Dendritic cell treated with granulocyte-macrophage colony-stimulating factor and Interleukin-4, amounts not matched to agents 40 ng/mL and 50 ng/mL, for 4 days (primary cell): ENCODE measurements at regions not wholly inside any gene's neighbourhood (a gene's known extent, or its start where the extent isn't known, plus 50 kb on each side); places are given as distances from the start of the nearest gene placed in this dataset.

Source experiments
- H3K27ac Mint-ChIP-seq: one replicate; pipeline ENCODE4 v1.8.0; 2022; ENCODE audit warnings: mild to moderate bottlenecking, mixed read lengths
- H3K27me3 Mint-ChIP-seq: one replicate; pipeline ENCODE4 v1.8.0; 2022; ENCODE audit warnings: mild to moderate bottlenecking, mixed read lengths
- H3K36me3 Mint-ChIP-seq: one replicate; pipeline ENCODE4 v1.8.0; 2022; ENCODE audit warnings: low read depth, mixed read lengths
- H3K4me1 Mint-ChIP-seq: one replicate; pipeline ENCODE4 v1.8.0; 2022; ENCODE audit warnings: low read depth, mixed read lengths
- H3K4me3 Mint-ChIP-seq: one replicate; pipeline ENCODE4 v1.8.0; 2022; ENCODE audit warnings: mild to moderate bottlenecking, moderate library complexity, mixed read lengths
- H3K9me3 Mint-ChIP-seq: one replicate; pipeline ENCODE4 v1.8.0; 2022; ENCODE audit warnings: mixed read lengths
- intact Hi-C: fragments of 100-400 bp; cut with micrococcal nuclease; formaldehyde crosslinking; loops from one replicate; pipeline ENCODE4 v1.15.0; 2022

DNA sequence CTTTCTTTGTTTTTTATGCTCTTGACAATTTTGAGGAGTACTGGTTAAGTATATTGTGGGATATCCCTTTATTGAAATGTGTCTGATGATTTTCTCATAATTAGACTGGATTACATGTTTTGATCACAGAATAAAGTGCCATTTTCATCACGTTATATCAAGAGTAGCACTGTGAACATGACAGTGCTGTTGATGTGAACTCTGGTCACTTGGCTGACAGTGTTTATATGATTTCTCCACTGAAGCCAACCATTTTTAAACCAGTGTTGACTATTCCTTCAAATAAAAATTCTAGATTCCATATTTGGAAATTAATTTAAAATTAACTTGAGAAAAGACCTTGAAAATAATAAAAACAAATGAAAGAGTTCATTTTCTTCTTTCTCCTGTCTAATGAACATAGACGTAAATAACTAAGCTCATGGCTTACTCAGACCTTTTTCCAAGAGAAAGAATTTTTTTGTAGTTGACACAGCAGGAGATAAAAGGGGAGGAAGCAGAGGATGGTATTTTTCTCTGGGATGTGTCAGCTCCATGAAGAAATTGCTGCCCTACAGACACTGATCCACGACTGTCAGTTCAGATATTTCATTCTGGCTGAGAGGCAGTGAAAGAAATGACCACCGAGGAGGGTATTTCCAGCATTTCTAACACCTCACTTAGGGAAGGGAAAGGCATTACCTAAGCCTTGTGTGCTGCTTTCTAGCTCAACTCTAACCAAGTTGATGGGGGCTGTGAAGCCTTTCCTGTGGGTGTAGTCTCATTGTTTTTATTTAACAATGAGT is 150.9 kb upstream of the ANK2 start:
- no peaks in the 10 kb centered on the region for H3K27me3 Mint-ChIP-seq

DNA sequence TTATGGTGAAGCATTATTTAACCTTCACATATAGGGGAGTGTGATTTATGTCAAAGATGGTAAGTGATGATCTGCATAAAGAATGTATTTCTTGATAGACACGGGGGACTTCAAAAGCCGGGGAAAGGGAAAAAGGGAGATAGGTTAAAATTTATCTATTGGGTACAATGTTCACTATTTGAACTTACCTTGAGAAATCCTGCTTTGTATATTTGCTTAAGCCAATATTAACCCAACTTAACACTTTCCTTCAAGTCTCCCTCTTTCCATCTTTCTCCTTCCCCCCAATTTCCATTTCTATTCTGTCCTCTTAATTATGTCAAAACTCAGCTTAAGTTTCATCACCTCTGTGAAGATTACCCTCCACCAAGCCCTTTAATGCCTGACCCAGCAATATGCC is 149.0 kb upstream of the ANK2 start:
- Mint-ChIP-seq H3K27ac (no peak overlapping the region), H3K4me3 (no peak overlapping the region), H3K27me3 (no peaks in the 10 kb centered on the region), H3K36me3 (no peaks in the 10 kb centered on the region), H3K4me1 (no peaks in the 10 kb centered on the region), H3K9me3 (no peaks in the 10 kb centered on the region)
- intact Hi-C loops: no loop called here

More for the DNA sequence above, 150.9 kb upstream of the ANK2 start:
- Mint-ChIP-seq H3K4me1 (no peaks in the 10 kb centered on the region), H3K9me3 (no peaks in the 10 kb centered on the region), H3K36me3 (no peaks in the 10 kb centered on the region), H3K4me3 (no peak overlapping the region), H3K27ac (no peak overlapping the region)
- intact Hi-C loops: no loop called here

DNA sequence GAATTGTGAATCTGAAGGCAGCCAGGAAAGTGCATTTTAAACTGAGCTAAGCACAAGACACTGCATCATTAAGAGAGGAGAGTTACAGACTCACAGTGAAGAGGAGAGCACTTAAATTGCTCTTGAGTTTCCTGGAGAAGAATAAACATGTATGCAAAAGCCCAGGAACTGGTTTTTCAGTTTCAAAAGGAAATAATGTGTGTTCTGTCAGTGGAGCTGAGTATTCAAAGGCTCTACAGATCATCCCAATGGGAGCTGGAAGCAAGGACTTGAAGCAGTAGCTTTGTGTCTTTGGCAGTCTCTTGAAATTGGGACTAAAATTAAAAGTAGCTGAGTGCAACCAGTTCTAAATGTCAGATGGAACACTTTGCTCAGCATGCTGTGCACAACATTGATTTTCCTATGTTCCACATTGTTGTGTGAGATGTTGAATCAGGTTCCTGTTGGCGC is 147.5 kb upstream of the ANK2 start:
- Mint-ChIP-seq H3K27ac (no peak overlapping the region), H3K4me3 (no peak overlapping the region), H3K27me3 (no peaks in the 10 kb centered on the region), H3K9me3 (no peaks in the 10 kb centered on the region), H3K36me3 (no peaks in the 10 kb centered on the region), H3K4me1 (no peaks in the 10 kb centered on the region)
- intact Hi-C loops: no loop called here

DNA sequence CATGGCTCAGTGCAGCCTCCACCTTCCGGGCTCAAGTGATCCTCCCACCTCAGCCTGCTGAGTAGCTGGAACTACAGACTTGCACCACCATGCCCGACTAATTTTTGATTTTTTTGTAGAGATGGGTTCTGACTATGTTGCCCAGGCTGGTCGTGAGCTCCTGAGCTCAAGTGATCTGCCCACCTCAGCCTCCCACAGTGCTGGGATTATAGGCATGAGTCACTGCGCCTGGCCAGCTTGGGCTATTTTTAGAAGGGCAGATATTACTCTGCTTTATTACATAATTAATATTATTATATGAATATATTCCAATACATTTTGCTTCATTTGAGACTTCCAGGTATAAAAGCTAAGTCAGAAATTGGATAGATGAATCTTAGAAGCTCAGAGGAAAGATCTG is 143.7 kb upstream of the ANK2 start:
- no peaks in the 10 kb centered on the region for H3K9me3 Mint-ChIP-seq
- intact Hi-C loops: no loop called here
- H3K36me3 Mint-ChIP-seq: no peaks in the 10 kb centered on the region
- H3K27ac Mint-ChIP-seq: no peak overlapping the region
- no peaks in the 10 kb centered on the region for H3K4me1 Mint-ChIP-seq
- no peak overlapping the region for H3K4me3 Mint-ChIP-seq
- H3K27me3 Mint-ChIP-seq: no peaks in the 10 kb centered on the region

DNA sequence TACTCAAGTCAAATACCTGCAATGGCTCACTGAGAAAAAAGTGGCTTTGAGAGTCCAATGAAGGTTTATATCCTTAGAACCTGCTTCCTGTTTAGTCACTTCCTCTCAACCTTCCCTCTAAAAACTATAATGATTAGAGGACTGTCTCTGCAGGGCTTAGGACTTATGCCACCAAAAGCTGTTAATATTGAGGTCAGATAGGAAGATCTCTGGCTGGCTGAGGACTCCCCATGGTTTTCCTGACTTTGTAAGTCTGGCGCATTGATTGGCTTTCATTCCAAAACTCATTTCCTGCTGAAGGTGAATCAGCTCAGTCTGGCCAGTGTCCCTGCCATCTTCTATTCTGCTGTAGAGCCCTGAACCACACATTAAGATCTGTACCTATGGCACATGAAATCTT is 140.9 kb upstream of the ANK2 start:
- no peak overlapping the region for H3K27ac Mint-ChIP-seq
- no peaks in the 10 kb centered on the region for H3K36me3 Mint-ChIP-seq
- intact Hi-C loops: no loop called here
- H3K4me1 Mint-ChIP-seq: no peaks in the 10 kb centered on the region
- no peaks in the 10 kb centered on the region for H3K9me3 Mint-ChIP-seq
- H3K4me3 Mint-ChIP-seq: no peak overlapping the region
- no peaks in the 10 kb centered on the region for H3K27me3 Mint-ChIP-seq

DNA sequence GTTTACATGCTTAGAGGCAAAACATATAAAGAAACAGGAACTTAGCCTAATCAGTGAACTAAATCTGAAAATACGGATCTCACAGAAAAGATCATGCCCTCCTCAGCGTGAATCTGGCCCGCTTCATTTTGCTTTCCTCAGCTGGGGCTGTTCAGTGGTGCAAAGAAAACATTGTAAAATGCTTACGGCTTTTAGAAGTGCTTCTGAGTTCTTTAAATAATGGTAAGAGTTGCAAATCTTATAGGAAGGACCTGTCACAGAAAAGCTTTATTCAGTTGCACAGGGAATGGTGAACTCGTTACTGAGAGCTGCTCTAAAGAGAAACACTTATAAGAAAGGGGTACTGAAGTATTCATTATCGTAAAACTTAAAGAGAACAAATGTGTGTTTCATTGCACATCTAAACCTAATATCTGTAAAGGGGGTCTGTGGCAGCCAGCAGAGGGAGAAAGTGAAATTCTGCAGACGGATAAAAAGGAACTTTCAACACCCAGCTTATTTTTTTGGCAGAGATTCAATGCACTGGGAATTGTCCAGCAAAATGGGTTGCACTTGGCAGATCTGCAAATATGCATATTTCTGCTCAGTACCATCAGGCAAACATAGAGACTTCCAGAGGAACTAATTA is 139.2 kb upstream of the ANK2 start:
- H3K36me3 Mint-ChIP-seq: no peaks in the 10 kb centered on the region
- H3K4me1 Mint-ChIP-seq: no peaks in the 10 kb centered on the region
- intact Hi-C loops: no loop called here
- no peak overlapping the region for H3K27ac Mint-ChIP-seq
- H3K27me3 Mint-ChIP-seq: no peaks in the 10 kb centered on the region
- H3K9me3 Mint-ChIP-seq: no peaks in the 10 kb centered on the region
- no peak overlapping the region for H3K4me3 Mint-ChIP-seq

DNA sequence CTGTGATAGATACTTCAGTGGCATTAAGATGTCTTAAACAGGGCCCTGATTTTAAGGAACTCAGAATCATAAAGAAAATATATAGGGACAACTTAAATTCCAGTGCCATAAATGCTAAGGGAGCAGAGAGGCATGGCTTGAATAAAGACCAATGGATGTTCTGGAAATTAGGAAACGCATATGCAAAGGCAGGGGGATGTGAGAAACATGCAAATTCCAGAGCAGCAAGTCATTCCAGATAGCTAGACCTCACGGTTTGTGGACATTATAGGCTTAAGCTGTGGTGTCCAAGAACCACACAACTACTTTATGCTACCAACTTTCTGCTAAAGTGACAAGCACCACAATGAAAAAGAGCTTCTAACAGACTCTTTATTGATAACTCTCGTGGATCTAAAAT is 132.6 kb upstream of the ANK2 start:
- H3K4me1 Mint-ChIP-seq: no peaks in the 10 kb centered on the region
- intact Hi-C loops: no loop called here
- H3K27ac Mint-ChIP-seq: no peak overlapping the region
- H3K4me3 Mint-ChIP-seq: no peak overlapping the region
- no peaks in the 10 kb centered on the region for H3K9me3 Mint-ChIP-seq
- no peaks in the 10 kb centered on the region for H3K36me3 Mint-ChIP-seq
- H3K27me3 Mint-ChIP-seq: no peaks in the 10 kb centered on the region

DNA sequence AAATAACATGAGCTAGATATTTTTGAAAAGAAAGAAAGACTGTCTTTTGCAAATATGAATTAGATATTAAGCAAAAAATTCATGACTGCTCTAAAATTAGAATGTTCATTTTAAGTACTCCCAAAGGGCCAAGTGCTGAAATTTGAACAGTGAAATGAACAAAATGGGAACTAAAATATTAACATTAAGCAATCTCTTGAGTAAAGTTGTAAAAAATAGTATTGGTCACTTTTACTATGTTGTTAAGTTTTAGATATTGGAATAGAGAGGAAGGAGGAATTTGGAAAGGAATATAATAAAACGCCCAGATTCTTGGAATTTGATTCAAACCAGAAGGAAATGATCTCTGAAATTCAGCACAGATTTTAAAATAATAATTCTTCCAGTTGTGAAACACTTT is 125.9 kb upstream of the ANK2 start:
- Mint-ChIP-seq H3K4me1 (no peaks in the 10 kb centered on the region), H3K4me3 (no peak overlapping the region), H3K27me3 (no peaks in the 10 kb centered on the region), H3K27ac (no peak overlapping the region), H3K36me3 (no peaks in the 10 kb centered on the region), H3K9me3 (no peaks in the 10 kb centered on the region)
- intact Hi-C loops: no loop called here

DNA sequence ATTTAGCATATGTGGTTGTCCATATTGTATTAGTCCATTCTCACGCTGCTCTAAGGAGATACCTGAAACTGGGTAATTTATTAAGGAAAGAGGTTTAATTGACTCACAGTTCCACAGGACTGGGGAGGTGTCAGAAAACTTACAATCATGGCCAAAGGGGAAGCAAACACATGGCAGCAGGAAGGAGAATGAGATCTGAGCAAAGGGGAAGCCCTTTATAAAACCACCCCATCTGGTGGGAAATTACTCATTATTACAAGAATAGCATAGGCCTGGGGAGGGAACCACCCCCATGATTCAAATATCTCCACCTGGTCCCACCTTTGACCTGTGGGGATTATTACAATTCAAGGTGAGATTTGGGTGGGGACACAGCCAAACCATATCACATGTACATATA is 122.6 kb upstream of the ANK2 start:
- H3K4me1 Mint-ChIP-seq: no peaks in the 10 kb centered on the region
- no peak overlapping the region for H3K27ac Mint-ChIP-seq
- H3K27me3 Mint-ChIP-seq: no peaks in the 10 kb centered on the region
- no peak overlapping the region for H3K4me3 Mint-ChIP-seq
- intact Hi-C loops: no loop called here
- no peaks in the 10 kb centered on the region for H3K36me3 Mint-ChIP-seq
- no peaks in the 10 kb centered on the region for H3K9me3 Mint-ChIP-seq

DNA sequence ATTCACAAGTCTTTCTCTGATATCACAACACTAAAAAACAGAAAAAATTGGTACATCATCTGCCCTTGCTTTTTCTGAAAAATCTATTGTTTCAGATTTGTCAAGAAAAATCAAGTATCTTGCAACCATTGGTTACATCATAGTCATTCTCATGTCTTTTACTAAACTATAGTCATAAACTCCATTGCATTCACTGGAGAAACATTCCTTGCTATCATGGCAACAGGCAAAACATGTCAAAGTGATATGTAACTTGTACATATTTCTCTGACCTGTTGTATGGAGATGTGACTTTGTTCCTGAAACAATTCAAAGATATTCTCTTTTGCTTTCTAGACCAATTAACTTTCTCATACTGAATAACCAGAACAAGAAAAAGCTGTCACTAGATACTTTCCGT is 121.9 kb upstream of the ANK2 start:
- H3K4me3 Mint-ChIP-seq: no peak overlapping the region

DNA sequence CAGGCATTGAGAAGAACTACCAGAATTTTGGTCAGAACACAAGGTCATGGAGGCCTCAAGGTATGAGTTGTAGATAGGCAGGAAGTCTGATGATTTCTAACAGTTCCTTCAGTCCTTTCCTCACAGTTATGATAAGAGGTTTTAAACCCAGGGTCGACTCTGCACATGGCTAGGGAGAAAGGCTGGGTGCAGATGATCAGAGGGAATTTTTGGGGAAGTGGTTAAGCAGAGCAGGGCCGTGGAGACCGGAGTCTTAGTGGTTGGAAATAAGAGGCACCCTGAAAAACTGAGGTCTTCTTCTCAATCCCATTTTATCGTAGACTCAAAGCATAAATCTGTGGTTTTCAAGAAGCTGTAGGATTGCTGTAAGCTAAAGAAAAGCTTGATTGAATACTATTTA is 118.5 kb upstream of the ANK2 start:
- intact Hi-C loops: loop anchor here (10.0 kb wide), 1 partner anchor 306 kb away; no protein-coding TSS in a partner anchor
- no peaks in the 10 kb centered on the region for H3K9me3 Mint-ChIP-seq
- H3K4me1 Mint-ChIP-seq: no peaks in the 10 kb centered on the region
- H3K36me3 Mint-ChIP-seq: no peaks in the 10 kb centered on the region
- H3K27me3 Mint-ChIP-seq: no peaks in the 10 kb centered on the region
- H3K27ac Mint-ChIP-seq: no peak overlapping the region
- no peak overlapping the region for H3K4me3 Mint-ChIP-seq

More for the DNA sequence above, 121.9 kb upstream of the ANK2 start:
- no peak overlapping the region for H3K27ac Mint-ChIP-seq
- H3K36me3 Mint-ChIP-seq: no peaks in the 10 kb centered on the region
- no peaks in the 10 kb centered on the region for H3K4me1 Mint-ChIP-seq
- intact Hi-C loops: no loop called here
- H3K9me3 Mint-ChIP-seq: no peaks in the 10 kb centered on the region
- H3K27me3 Mint-ChIP-seq: no peaks in the 10 kb centered on the region

DNA sequence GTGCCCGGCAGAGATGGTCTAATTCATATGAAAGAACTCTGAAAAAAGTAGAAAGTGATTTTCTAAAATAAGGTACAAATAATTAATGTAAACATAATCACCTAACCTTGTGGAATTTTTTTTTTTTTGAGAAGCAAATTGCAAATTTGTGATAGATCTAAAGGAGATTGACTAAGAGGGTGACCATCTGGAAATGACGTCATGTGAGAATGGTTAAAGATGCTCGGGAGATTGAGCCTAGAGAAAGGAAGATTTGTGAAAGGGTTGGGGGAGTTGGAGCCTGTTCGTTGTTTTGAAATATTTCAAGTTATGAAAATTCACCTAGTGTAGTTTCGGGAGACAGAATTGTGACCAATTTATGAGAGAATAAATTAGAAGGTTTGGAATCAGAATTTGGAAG is 115.7 kb upstream of the ANK2 start:
- Mint-ChIP-seq H3K27me3 (no peaks in the 10 kb centered on the region), H3K4me1 (no peaks in the 10 kb centered on the region), H3K27ac (no peak overlapping the region), H3K4me3 (no peak overlapping the region), H3K9me3 (no peaks in the 10 kb centered on the region), H3K36me3 (no peaks in the 10 kb centered on the region)
- intact Hi-C loops: loop anchor here (10.0 kb wide), 1 partner anchor 309 kb away; no protein-coding TSS in a partner anchor

DNA sequence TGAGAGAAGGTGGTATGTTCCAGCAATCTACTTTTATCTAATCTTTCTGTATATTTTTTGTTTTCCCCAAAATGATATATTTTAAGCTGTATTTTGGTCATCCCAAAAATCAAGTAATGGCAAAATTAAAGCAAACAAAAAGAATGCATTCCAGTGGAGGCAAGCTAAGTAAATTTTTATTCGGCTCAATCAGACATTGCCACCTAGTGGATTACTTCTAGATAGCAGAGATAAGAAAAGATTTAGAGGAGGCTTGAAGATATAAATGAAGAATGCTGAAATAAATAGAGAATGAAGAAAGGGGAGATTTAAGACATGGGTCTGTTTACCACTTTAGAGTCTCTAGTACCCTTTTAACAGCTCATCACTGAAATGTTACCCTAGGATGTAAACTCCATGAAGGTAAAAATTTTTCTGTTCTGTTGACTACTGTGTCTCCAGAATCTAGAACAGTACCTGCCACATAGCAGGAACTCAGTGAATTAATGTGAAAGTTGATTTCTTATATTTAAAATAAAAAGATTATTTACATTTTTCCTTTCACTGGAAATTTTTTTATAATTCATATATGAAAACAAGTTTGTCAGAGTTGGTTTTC is 110.9 kb upstream of the ANK2 start:
- no peaks in the 10 kb centered on the region for H3K27me3 Mint-ChIP-seq
- no peaks in the 10 kb centered on the region for H3K9me3 Mint-ChIP-seq
- no peaks in the 10 kb centered on the region for H3K36me3 Mint-ChIP-seq
- H3K4me3 Mint-ChIP-seq: no peak overlapping the region
- intact Hi-C loops: loop anchor here (10.0 kb wide), 1 partner anchor 314 kb away; no protein-coding TSS in a partner anchor
- H3K4me1 Mint-ChIP-seq: no peaks in the 10 kb centered on the region
- no peak overlapping the region for H3K27ac Mint-ChIP-seq

DNA sequence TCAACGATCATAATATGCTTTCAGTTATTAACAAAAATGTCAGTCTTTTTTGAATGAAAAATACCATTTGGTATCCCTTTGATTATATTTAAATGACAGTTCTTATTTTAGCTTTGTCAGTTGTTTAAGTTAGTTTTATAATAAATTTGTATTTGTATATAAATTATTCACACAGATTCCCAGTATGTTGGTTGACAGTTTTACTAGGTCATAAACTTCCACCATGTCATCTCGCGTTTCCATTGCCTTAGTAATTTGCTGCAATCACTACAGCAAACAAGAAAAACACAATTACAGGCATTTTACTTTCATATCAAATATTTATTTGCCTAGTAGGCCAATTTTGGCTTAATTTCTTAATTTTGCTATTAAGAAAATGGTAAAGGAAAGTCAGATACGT is 109.6 kb upstream of the ANK2 start:
- H3K9me3 Mint-ChIP-seq: no peaks in the 10 kb centered on the region
- intact Hi-C loops: loop anchor here (10.0 kb wide), 1 partner anchor 315 kb away; no protein-coding TSS in a partner anchor
- H3K4me1 Mint-ChIP-seq: no peaks in the 10 kb centered on the region
- H3K4me3 Mint-ChIP-seq: no peak overlapping the region
- H3K27me3 Mint-ChIP-seq: no peaks in the 10 kb centered on the region
- no peak overlapping the region for H3K27ac Mint-ChIP-seq
- H3K36me3 Mint-ChIP-seq: no peaks in the 10 kb centered on the region
